HG02571 (cell line): ENCODE measurements at regions not wholly inside any gene's neighbourhood (a gene's known extent, or its start where the extent isn't known, plus 50 kb on each side); places are given as distances from the start of the nearest gene placed in this dataset.

Experiments
- ATAC-seq: cut with Tn5 transposase; IDR thresholded peaks from one replicate; pipeline ENCODE4 v1.9.1; 2021; ENCODE audit warnings: mild to moderate bottlenecking, moderate library complexity; ENCODE audit not compliant: unreplicated experiment

DNA sequence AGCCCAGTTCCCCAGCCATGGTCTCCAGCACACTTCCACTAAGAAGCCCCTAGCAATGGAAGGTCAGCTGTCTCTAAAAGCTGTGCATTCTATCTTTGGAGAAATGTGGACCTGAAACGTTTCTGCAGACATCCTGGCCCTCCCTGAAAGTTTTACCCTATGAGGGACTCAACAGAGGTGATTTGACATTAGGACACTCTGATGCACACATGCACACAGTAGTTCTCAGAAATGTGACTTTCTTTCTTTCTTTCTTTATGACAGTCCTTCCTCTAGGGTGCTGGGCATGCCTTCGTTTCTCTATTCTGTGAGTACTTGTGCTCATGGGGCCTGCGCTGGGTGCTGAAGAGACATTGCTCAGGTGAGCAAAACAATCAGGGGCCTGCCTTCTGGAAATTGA, 857.3 kb downstream of the RNF144A start:
- ATAC-seq: no peak

DNA sequence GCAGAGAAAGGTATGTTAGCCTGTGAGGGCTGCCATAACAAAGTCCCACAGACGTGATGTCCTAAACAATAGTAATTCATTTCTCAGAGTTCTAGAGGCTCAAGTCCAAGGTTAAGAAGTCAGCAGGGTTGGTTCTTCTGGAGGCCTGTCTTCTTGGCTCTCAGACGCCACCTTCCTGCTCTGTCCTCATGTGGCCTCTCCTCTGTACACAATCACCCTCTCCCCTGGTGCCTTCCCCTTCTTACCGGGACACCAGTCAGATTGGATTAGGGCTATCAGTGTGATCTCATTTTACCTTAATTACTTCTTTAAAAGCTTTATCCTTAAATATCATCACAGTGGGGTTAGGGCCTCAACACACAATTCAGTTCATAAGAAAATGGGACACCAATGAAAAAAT, 860.5 kb downstream of the RNF144A start:
- ATAC-seq: no peak

DNA sequence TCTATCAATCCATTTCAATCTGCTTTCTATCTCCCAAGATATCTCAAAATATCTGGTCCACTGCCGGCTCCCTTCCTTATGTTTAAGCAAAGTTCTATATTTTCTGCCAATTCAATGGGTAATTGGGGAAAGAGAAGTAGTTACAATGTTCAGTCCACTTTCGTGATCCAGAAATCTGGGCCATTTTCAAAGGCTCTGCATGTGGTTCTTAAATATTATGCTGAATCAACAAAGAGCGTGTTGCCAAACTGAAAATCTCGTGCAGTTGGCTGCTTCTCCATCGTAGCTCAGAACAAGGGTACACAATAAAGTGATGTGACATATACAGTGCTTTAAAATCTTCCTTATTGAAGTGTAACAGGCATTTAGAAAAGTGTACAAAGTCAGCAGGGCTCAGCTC, 863.1 kb downstream of the RNF144A start:
- no peak for ATAC-seq

DNA sequence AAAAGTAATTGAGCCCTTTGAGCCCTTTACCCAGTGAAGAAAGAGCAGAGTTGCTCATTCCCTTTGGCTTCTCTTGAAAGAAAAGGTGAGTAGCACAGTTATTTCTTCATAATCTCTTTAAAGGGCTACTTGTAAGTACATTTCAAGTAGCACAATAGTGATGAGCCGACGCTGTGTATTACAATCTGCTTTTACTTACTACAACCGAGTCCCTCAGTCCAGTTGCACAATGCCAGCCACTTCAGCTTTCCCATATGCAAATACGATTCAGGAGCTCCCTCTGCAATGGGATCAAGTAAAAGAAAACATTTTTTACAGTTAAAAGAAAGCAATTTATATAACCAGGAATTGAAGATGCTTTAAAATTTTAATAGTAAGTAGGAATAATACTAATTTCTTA, 868.5 kb downstream of the RNF144A start:
- no peak for ATAC-seq

- no peak for ATAC-seq
These were observed 871.5 kb downstream of the RNF144A start for GRCh38 chr2:7788736-7789135.

- ATAC-seq: no peak
These were observed 874.9 kb downstream of the RNF144A start for GRCh38 chr2:7792031-7792651.

- ATAC-seq: no peak
These were observed 878.8 kb downstream of the RNF144A start for GRCh38 chr2:7795778-7796563.

GRCh38 chr2:7800031-7800430, 881.8 kb upstream of the ID2 start:
- no peak for ATAC-seq

DNA sequence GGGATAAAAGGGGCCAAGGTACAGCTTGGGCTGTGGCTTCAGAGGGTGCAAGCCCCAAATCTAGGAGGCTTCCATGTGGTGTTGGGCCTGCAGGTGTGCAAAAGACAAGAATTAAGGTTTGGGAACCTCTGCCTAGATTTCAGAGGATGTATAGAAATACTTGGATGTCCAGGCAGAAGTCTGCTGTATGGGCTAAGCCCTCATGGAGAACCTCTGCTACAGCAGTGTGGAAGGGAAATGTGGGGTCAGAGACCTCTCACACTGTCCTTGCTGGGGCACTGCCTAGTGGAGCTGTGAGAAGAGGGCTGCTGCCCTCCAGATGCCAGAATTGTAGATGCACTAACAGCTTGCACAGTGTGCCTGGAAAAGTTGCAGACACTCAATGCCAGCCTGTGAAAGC, 880.6 kb upstream of the ID2 start:
- no peak for ATAC-seq

- ATAC-seq: no peak
These were observed 878.3 kb upstream of the ID2 start for GRCh38 chr2:7803515-7803914.

DNA sequence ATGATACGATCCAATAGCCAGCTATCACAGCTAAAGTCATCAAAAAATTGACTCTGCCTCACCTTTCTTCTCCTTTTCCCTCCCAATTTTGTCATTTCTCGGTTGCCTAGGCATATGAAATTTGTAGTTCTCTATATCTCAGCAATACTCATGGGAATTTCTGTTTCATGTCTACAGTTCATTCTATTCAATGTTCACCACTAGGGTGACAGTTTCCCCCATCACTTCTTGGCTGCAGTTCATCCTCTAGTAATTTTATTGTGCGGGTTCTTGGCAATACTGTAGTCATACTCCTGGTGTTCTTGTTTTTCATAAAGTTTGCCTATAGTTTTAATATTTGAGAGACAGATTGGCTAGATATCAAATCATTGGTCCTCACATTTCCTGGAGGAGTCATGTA, 872.2 kb upstream of the ID2 start:
- no peak for ATAC-seq

DNA sequence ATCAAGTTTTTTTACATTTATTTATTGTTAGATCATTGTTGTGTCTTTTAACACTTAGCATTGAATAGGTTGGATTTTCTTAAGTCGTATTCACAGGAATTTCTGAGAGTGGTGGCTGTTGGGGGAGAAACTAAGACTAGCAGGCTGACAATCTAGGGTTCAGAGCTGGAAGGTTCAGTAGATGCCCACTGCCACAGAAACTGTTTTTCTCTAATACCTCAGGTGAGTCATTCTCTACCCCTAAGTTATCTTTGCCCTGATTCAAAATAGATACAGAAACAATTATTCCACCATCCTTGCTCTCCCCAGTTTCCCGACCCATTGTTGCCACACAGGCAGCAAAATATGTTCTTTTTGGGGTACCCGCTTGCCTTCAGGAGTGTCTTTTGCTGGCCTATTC, 870.8 kb upstream of the ID2 start:
- no peak for ATAC-seq

- no peak for ATAC-seq
These were observed 869.4 kb upstream of the ID2 start for GRCh38 chr2:7812231-7812995.

GRCh38 chr2:7813541-7814292, 868.1 kb upstream of the ID2 start:
- ATAC-seq: no peak

GRCh38 chr2:7815726-7816125, 866.1 kb upstream of the ID2 start:
- no peak for ATAC-seq

DNA sequence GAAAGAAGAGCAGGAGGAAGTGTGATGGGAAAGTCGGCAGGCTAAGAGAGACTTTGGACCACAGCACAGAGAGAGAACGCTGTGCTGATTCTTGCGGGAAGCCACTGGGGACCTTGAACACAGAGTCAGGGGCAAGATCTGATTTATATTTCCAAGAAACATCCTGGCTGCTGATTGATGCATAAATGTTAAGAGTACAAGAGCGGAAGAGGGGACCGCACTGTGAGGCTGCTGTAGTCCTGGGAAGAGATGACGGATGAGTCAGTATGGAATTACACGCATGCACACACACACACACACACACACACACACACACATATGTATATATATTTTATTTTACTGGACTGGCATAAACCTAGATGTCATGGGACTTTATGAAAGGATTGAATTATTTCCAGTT, 865.6 kb upstream of the ID2 start:
- no peak for ATAC-seq

DNA sequence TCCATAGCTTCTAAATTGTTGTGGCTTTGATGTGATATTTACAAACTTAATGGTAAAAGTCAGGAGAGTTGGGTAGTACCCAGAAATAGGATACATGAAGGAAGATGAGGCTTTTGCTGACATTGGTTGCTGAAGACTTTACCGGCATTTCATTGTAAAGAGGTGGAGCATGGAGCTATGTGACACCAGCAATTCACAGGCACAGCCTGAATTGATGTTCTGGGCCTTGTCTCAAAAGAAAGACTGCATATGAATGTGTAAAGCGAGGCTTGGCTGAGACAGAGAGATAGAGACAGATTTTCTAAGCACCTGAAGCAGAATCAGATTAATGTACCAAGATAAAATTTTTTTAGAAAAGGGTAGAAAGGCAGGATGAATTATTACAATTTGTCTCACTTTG, 864.9 kb upstream of the ID2 start:
- no peak for ATAC-seq

GRCh38 chr2:7819316-7819715, 862.5 kb upstream of the ID2 start:
- ATAC-seq: no peak

GRCh38 chr2:7819850-7820249, 862.0 kb upstream of the ID2 start:
- no peak for ATAC-seq

GRCh38 chr2:7824211-7824610, 857.6 kb upstream of the ID2 start:
- ATAC-seq: no peak

DNA sequence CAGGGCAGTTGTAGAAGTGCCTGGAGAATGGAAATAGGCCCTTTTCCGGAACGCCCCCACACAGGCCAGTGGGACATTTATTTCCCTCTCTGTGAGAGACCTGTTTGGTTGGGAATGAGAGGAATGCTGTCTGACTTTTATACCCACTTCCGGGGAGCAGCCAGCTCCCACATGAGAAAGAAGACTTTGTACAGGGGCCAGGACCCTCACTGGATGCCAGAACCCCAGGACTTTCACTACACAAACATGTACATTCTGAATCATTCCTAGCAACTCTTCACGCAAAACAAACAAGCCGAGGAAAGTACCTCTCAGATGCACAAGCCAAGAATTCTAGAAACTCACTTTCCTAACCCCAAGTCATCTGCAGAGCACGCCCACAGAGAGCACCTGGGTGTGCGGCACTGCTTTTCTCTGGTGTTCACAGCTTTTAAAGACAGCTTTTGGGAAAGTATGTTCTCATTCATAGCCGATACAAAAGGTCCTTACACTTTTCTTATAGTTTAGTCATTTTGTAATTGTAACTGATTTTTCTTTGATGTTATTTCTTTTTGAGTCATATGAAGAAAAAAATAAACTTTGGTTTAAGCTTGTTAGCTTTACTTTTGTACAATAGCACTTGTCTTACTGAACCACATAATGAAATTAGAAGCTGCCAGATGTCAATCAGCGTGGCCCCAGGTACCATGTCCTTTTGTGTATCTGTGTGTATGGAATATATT, 856.1 kb upstream of the ID2 start:
- ATAC-seq: peak; percentile 95
